C4-2B (cell line): ENCODE measurements at regions not wholly inside any gene's neighbourhood (a gene's known extent, or its start where the extent isn't known, plus 50 kb on each side); places are given as distances from the start of the nearest gene placed in this dataset.

Experiments used
- H3K27ac ChIP-seq: fragments of 450-650 bp; 2 replicates; pipeline ENCODE4 v1.5.1; 2017
- CTCF ChIP-seq: fragments of 450-650 bp; conservative IDR thresholded peaks from 2 replicates; pipeline ENCODE4 v1.5.1; 2017; ENCODE audit warnings: mild to moderate bottlenecking
- ZFX ChIP-seq: fragments of 450-650 bp; IDR thresholded peaks from 2 replicates; pipeline ENCODE4 v1.6.1; 2017

GRCh38 chr2:105450471-105450870 lies 51.6 kb upstream of the FHL2 start:
- no peak overlapping the region for H3K27ac ChIP-seq
- no peak for TF ChIP-seq CTCF
- no peak for TF ChIP-seq ZFX

- no peak overlapping the region for H3K27ac ChIP-seq
- TF ChIP-seq CTCF (no peak), ZFX (no peak)
Observed at GRCh38 chr2:105449076-105449475, 50.2 kb upstream of the FHL2 start.
